Neural progenitor cell (in vitro differentiated cells): ENCODE measurements at regions not wholly inside any gene's neighbourhood (a gene's known extent, or its start where the extent isn't known, plus 50 kb on each side); places are given as distances from the start of the nearest gene placed in this dataset.

ENCODE experiments used
- EZH2 ChIP-seq: fragments of 200-600 bp; sonication (generic); IDR thresholded peaks from 2 replicates; pipeline ENCODE4 v1.6.1; 2017; ENCODE audit warnings: antibody characterized with exemption, mild to moderate bottlenecking, moderate library complexity
- EZH2phosphoT487 ChIP-seq: fragments of 200-600 bp; sonication (generic); IDR thresholded peaks from 2 replicates; pipeline ENCODE4 v1.6.1; 2017; ENCODE audit warnings: antibody characterized with exemption
- TF ChIP-seq, protein P1 (sequence below): fragments of 200-600 bp; sonication (generic); IDR thresholded peaks from 2 replicates; pipeline ENCODE4 v1.5.1; 2017; ENCODE audit warnings: antibody characterized with exemption, mild to moderate bottlenecking

DNA sequence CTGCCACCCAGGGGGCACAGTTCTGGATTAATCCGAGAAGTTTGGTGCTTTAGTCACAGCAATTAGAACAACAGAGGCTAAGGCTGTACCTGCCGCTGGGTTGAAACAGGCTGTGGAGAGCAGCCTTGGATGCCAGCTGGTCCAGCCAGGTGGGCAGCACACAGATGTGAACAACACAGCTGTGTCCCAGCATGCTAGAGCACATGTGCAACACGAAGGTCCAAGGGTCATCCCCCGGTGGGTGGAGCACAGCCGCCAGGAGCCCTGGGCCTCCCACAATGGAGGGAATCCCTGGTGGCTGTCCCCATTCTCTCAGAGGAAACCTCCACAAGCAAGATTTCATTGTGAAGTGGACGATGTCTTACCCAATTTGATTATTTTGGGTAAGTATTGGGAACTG lies 99.2 kb upstream of the SYNDIG1 start:
- TF ChIP-seq, protein P1, sequence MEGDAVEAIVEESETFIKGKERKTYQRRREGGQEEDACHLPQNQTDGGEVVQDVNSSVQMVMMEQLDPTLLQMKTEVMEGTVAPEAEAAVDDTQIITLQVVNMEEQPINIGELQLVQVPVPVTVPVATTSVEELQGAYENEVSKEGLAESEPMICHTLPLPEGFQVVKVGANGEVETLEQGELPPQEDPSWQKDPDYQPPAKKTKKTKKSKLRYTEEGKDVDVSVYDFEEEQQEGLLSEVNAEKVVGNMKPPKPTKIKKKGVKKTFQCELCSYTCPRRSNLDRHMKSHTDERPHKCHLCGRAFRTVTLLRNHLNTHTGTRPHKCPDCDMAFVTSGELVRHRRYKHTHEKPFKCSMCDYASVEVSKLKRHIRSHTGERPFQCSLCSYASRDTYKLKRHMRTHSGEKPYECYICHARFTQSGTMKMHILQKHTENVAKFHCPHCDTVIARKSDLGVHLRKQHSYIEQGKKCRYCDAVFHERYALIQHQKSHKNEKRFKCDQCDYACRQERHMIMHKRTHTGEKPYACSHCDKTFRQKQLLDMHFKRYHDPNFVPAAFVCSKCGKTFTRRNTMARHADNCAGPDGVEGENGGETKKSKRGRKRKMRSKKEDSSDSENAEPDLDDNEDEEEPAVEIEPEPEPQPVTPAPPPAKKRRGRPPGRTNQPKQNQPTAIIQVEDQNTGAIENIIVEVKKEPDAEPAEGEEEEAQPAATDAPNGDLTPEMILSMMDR: no peak
- TF ChIP-seq EZH2: no peak
- no peak for TF ChIP-seq EZH2phosphoT487
